NCI-H226 (cell line): ENCODE measurements at regions not wholly inside any gene's neighbourhood (a gene's known extent, or its start where the extent isn't known, plus 50 kb on each side); places are given as distances from the start of the nearest gene placed in this dataset.
A peak's percentile ranks its signal among the peaks of the same experiment; 100 is the strongest.

Source experiments
- DNase-seq: peaks from one replicate; pipeline ENCODE4 v3.0.0-alpha.2; 2015

DNA sequence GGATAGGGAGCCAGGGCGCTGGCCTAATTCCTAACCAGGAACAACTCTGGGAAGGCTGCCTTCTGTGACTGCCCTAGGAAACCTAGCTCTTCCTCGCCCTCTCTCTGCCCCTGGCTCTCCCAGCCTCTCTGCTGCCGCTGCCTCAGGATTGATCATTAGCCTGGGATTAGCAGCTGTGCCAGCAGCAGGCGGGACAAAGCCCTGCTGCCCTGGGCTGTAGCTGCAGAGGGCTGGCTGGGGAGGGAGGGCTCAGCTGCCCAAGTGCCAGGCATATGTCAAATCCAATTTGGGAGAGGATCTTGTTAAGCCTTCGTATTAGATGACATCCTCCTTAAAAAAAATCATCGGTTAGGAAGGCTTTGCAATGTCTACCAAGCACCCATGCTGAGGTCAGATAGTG is 144.8 kb upstream of the CCL2 start:
- no peak for DNase-seq

DNA sequence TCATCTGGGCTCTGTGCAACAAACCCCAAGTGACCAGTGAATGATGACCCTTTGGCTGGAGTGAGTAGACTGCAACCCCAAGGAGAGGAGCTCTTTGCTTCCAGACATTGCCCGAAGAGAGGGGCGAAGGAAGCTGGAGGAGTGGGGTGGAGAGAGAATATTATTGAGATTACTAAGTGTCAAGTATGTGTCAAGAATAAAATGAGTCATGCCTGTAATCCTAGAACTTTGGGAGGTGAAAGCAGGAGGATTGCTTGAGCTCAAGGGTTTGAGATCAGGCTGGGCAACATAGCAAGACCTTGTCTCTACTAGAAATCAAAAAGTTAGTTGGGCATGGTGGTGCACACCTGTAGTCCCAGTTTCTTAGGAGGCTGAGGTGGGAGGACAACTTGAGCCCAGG is 142.0 kb upstream of the CCL2 start:
- no peak for DNase-seq

DNA sequence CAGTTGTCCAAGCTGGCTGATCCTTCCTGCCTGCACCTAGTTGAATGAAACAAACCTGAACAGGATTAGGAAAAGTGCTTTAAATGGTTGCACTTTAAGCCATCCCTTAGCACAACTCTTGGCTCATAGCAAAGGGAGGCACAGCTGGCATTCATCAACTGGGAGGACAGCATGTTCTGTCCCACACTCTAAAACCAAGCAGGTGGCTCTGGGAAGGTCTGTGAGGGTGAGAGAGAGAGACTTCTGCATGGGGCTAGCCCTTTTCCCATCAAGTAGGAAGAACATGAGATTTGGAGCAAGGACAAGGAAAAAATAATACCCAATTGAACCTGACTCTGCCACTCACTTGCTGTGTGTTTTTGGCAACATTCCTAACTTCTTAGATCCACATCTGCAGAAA is 140.9 kb upstream of the CCL2 start:
- no peak for DNase-seq

DNA sequence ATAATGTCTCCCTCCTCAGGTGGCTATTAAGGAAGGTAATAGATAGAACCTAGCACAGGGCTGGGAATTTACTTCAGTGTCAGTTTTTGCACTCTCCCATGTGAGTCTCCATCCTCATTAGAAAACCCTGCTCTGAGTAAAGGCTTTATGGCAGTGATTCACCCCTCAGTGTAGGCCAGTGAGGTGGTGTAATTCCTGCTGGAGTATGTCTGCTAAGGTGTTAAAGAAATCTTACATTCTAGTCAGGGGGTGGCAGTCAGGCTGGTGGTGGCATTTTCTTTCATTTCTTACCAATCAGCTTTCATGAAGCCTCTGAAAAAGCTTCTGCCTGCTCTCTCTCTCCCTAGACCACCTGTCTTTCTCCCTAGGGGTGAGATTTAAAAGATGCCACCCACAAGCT is 138.8 kb upstream of the CCL2 start:
- no peak for DNase-seq

DNA sequence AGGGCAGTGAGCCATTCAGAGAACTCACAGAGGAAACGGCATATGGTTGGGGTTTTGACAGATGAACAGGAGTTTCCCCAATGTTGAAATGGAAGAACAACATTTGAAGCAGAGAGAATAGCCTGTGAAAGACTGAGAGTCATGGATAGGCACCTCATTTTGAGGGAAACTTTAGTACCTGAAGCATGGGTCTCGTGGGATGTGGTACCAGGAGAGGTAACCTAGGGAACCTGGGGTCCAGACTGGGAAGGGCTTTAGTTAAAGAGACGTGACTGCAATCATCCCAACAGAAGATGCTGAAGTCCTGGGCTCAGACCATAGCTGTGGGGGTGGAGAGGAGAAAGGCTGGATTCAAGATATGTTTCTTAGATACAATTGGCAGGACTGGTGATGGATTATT is 137.8 kb upstream of the CCL2 start:
- no peak for DNase-seq

DNA sequence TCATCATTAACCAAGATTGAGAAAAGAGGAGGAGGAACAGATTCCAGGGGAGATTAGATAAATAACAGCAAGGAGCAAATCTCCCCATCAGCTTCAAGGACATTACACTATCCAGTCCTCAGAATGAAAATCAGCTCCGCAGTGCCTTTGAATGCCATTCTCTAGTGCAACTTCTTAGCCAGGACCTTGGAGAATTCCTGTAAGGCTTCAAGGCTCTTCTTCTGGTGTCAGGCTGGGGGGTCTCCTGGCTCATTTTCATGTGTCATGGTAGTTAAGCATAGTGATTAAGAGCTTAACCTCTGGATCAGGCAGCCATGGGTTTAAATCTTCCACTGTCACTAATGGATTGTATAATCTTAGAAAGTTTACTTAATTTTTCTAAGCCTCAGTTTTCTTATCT is 137.3 kb upstream of the CCL2 start:
- no peak for DNase-seq

DNA sequence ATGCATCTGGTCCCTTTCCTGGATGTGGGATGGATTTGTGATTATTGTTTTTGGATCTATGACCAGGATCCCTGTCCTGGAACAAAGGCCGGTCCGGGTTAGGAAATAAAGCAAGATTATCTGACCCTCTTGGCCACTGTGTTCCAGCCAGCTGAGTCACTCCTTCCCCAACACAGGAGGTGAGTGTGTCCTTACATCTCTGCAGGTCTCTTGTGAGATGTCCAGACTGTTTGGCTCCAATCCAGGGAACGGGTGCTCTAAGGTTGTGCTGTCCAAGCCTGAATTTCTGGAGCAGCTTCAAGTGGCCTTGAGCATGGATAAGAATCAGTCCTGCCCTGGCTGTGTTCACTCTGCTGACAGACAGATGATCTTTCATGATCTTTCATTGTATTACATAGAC is 136.5 kb upstream of the CCL2 start:
- no peak for DNase-seq

DNA sequence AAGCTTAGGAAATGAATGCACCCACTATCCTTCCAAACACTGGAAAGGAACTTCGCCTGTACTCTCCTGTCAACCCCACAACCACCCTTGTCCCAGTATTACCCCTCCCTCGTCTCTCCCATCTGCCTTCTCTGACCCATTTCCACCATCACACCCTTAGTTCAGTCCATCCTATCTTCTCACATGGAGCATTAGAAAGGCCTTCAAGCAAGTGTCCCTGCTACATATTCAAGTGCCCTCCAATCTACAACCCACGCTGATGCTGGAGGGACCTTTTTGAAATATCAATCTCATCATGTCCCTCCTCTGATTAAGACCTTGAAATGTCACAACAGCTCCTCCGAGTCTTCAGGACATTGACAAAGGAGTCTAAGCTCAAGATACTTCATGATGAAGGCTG is 133.8 kb upstream of the CCL2 start:
- DNase-seq: no peak

DNA sequence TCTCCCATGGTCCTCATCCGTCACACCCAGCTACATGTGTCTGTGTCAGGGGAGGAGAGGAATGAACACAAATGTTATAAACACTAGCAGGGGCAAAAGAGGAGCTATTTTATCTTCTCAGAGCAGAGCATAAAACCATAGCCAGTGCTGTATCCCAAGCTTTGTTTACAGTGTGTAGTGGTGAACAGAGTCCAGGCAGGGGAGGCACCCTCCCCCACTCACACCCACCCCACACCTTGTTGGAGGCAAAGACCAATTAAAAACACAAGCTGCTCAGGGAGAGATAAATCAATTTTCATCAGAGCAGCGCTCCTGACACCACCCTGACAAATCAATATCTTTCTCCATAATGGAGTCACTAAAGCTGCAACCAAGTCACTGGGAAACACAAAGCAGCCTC is 132.6 kb upstream of the CCL2 start:
- no peak for DNase-seq

DNA sequence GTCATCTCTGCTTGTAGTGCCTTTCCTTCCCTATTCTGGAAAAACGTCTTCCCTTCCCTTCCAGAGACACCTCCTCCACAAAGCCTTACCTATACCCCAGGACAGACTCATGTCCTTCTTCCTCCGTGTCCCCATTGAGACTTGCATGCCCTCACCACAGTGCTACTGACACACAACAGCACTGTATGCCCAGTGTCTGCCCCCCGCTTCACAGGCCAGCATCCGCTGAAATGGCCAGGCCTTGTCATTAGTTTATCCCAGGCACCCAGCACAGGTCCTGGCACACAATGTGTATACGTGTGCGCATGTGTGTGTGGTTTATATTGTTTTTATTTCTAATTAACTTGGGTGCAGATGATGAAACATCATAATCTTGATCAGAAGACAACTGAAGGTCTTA is 130.1 kb upstream of the CCL2 start:
- DNase-seq: no peak

DNA sequence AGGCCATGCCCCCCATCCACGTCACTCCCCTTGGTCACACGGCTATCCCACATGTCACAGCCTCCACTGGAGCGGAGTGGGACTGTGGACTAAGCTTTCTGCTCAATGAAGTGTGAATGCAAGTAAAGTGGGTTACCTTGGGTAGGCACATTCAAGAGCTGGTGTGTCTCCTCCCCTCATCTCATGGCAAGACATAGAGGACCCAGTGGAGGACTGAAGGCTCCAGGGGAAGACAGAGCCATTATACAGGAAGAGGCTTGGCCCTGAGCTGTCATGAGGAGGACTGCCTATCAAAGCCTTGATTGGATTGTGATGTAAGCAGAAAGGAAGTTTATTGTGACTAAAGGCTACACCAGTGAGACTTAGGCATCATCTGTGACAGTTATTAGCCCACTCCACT is 129.2 kb upstream of the CCL2 start:
- no peak for DNase-seq

DNA sequence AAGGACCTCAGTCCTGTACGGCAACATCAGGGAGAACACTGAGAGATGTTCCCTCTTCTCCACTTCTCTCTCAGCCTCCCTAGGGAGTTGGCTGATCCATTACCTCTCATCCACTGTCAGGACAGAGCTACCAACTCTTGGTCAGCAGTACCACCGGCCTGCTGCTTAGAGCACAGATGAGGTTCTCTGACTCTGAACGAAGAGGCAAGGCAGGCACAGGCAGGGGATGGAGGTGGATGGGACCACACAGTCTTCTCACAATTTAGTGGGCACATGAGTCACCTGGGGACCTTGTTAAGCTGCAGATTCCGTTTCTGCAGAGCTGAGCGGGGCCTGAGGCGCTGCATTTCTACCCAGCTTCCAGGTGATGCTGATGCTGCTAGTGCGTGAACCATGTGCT is 128.6 kb upstream of the CCL2 start:
- no peak for DNase-seq

DNA sequence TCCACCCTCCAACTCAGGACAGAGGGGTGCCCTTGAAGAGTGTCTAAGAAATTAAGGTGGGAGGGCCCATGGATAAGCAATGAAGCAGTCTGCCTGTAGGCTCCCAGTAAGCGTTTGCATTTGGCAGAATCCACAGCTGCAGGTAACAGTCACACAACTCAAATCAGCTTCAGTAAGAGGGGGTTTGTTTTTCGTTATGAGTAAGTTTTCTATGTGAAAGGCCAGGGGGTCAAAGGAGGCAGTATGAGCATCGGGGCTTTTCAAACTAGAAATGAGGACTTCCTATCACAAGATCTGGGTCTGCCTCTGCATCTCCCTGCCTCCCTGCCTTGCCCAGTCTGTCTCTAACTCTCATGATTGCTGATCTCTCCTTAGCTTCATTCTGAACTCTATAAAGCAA is 128.1 kb upstream of the CCL2 start:
- no peak for DNase-seq

DNA sequence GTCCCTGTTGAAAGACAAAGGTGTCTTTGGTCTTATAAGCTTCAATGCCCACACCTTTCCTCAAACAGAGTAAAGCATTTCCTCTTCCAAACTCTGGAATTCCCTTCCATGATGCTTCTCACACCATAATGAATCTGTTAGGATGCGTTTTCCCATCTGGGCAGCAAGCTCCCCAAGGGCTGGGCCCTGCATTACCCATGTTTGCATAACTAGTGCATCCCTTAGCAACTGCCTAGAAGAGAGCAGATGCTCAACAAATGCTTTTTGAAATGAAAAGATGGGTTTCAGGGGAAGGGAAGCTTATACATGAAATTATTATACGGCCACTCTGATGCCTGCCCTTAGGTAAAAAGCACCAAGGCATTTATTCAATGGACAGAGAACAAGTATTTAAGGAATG is 124.5 kb upstream of the CCL2 start:
- DNase-seq: no peak

DNA sequence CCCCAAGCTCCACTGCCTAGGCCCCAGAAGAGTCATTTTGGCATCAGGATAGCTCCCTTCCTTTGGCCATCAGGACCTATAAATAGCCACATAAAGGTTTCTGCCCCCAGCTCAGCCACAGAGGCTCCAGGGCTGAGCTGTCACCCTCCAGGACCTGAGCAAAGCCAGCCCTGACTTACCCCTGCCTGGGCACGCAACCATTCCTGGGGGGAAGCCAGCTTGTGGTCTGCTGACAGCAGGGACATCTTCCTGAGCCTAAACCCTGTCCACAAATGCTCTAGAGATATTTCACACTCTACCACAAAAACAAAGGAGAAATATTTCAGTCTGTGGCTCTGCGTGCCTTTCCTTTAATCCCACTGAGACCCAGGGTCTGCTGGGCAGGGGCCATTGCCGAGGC is 123.7 kb upstream of the CCL2 start:
- DNase-seq: no peak

DNA sequence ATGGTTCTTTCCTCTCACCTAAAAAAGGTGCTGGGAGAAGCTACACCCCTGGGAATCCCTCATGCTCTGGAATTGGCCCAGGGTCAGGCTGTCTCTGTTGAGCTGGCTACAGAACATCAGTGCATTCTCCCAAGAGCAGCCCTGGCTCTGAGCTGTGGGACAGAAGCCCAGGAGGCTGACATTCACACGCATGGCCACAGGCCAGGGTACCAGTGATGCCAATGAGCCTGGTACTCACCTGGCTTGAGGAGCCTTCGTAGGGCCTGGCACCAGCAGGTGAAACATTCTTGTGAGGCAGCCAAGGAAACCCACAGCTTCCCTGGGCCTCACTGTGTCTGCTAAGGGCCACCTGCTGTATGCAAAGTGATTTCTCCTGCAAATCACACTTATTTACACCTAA is 121.7 kb upstream of the CCL2 start:
- no peak for DNase-seq

DNA sequence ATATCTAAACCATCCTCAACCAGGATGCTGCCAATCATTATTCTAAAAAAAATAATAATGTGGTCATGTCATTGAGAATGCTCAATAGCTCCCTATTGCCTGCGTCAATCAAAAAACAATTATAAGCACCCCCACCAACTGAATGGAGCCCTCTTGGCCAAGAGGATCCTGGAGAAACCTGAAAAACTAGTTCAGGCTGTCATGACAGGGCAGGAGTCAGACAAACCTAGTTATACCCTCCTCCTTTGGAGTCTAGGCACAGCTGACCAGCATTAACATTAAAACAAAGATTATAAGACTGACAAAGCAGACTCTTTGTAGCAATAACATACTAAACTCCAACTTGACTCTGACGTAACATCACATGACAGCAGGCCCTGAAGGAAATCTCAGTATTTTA is 119.2 kb upstream of the CCL2 start:
- no peak for DNase-seq

DNA sequence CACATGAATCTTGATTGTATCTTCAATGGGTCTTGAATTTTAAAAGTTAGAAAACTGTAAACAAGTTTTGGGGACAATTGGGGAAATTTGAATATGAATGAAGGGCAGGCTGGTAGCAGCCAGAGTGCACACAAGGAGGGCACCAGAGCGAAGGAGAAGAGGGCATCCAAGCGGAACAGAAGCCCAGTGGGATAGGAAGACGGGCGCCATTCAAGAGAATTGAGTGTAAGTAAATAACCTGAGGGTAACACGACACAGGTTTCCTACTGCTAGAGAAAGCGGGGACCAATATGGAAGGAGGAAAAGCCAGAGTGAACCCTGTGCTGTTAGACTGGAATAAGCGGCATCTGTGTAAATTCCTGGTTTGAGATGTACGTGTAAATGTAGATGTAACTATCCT is 115.1 kb upstream of the CCL2 start:
- DNase-seq: no peak

DNA sequence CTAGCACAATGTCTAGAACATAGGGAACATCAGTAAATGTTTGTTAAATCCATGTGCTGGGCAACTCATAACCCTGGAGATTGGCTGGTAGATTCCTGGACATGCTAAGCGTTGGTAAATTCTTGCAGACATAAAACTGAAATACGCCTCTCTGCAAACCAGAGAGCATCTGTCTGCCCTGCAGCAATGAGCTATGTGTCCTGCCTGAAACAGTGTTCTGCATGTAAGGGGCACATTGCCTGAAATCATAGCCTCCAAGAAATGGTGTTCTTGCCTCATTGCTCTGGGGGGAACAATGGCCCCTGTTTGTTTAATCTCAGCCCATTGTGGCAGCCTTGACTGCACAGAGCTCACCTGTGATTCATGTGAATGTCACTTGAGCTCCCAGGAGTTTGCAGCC is 113.5 kb upstream of the CCL2 start:
- no peak for DNase-seq

DNA sequence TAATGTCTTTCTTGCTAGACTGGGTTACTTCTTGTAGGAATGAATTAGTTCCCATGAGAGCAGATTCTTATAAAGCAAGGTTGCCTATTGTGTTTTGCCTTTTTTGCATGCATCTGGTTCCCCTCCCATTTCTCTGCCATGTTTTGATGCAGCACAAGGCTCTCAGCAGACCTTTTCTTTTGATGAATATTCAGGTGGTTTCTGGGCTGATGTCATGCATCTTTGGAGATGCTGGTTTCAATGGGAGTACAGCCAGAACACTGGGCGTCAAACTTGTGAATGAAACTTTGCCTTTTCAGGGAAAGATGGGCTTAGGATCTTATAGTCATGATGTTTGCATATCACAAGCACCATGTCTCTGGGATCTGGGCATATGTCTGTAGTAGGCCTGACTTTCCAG is 111.7 kb upstream of the CCL2 start:
- no peak for DNase-seq

DNA sequence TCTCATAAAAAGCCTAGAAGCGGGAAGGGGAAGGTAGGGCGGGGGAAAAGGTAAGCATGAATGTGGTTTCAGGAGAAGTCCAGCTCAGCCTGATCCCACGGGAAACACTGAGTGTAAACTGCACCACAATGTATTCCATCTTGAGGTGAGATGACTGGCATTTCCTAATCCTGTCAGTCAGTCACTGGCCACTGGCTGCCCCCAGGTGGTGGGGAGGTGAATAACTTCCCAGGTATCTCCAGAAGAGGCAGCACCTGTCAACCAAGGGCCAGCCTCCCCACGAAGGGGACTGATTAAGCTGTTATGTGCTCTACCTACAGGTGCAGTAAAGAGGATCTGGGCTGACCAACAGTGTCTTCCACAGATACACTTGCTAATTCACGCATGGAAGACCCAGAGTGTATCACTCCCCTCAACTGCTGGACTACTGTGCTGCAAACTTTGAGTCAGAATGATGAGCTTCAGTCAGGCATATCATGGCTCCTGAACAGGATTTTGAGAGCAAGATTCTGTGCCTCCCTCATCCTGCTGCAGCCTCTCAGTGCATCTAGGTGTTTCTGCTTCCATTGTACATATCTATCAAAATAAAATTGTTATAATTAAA is 108.5 kb upstream of the CCL2 start:
- DNase-seq: peak; percentile 19

DNA sequence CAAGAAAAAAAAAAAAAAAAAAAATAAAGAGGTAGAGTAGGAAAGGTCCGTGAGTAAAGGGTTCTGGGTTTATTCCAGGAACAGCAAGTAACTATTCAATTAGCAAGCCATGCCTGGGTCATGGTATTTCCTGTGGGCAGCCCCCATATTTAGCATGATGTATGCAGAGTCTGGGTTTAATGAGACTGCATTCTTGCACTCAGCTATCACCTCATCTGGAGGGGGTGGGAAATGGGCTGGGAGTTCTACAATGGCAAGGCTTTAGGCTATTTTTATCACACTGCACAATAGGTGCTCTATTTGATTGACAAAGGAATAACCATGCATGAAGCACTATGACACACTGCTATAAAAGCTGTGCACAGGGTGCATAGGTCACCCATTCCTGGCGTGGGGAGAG is 104.0 kb upstream of the CCL2 start:
- DNase-seq: no peak

DNA sequence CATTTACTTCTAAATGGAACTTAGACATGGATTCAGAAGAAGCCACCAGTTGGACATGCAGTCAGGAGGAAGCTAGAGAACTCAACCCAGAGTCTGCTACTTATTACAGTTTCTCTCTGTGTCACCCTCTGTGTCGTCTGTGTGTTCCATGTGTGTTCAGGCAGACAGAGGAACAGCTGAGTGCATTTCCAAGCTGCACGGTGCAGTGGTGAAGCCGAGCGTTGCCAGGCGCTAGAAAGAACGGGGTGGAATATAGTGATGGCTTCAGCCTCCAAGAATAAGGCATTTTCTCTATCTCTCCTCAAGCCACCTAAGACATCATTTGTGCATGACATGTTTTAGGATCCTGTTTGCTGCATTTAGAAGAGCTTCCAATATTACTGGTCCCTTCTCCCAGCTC is 101.1 kb upstream of the CCL2 start:
- no peak for DNase-seq

DNA sequence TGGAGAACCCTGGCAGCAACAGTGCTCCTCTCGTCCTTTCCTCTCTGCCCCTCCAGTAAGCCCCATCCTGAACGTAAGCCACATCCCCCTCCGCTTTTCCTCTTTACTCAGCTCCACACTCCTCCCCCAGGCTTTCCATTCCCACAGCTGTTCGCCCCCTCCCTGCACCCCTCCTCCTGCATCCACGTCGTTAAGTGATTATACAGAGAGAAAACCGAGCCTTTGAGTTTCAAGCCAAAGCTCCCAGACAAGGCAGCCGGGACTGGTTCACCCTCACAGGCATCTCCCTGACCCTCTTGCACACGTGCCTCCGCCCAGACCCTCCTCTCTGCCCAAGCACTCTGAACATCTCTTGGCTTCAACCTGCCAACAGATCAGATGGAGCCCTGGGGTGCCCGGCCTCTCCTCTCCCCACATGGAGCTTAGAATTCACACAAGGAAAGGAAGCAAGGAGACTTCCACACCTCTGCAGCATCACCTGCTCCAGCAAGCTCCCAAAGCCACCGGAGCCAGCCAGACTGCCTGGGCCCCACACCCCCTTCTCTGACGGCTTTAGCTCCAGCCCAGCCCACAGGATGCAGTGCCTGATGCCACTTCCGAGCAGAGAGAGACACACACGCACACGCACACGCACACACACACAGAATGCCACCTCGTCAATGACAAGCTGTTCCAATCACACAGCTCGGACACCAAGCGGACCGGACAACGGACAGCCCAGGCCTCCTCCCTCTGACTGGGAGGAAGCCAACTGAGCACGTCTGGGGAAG is 99.9 kb upstream of the CCL2 start:
- no peak for DNase-seq

DNA sequence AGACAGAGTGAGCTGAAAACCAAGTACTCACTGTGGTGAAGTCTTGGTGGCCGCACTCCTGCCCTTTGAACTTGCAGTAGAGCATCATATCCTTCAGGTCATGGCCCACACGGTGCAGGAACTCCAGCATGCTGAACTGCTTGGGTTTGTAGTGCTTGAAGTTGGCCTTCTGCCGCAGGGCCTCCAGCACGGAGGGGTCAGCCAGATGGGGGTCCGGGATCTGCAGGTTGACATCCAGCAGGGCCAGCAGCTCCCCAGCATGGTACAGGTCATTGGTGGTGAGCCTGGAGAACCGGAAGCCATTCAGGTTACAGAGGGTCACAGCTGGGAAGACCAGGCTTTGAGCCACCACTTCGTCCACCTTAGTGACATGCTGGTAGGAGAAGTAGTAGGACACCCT is 99.1 kb upstream of the CCL2 start:
- no peak for DNase-seq

DNA sequence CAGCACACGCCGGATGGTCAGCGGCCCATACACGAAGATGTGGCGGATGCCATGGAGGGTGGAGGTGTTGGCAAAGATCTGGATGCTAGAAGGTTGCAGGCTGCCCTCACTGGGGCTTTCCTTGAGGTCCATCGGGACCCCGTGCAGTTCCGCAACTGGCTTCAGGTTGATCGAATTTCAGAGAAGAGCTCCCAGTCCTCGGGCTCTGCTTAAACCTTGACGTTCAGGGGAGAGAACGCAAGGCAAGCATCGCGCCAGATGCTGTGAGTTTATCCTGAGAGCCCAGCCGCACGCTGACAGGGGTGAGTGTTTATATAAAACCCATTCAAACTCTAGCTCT is 98.7 kb upstream of the CCL2 start:
- no peak for DNase-seq
